GM23248 (cell line): ENCODE measurements at regions not wholly inside any gene's neighbourhood (a gene's known extent, or its start where the extent isn't known, plus 50 kb on each side); places are given as distances from the start of the nearest gene placed in this dataset.

Experiments
- DNase-seq: peaks from one replicate; pipeline ENCODE4 v3.0.0-alpha.2; 2015
- H2AFZ ChIP-seq: fragments of 200-600 bp; sonication (generic); 2 replicates; pipeline ENCODE4 v1.6.1; 2016; ENCODE audit warnings: antibody characterized with exemption
- H3F3A ChIP-seq: fragments of 200-600 bp; sonication (generic); 2 replicates; pipeline ENCODE4 v1.6.1; 2016; ENCODE audit warnings: mild to moderate bottlenecking, antibody characterized with exemption, mixed run types; ENCODE audit not compliant: insufficient read depth
- H3K27ac ChIP-seq: fragments of 200-600 bp; sonication (generic); 2 replicates; pipeline ENCODE4 v1.5.1; 2016; ENCODE audit warnings: mild to moderate bottlenecking
- H3K27me3 ChIP-seq: fragments of 200-600 bp; sonication (generic); replicated peaks from 2 replicates; pipeline ENCODE4 v1.6.1; 2016; ENCODE audit warnings: mild to moderate bottlenecking; ENCODE audit not compliant: insufficient read depth
- H3K36me3 ChIP-seq: fragments of 200-600 bp; sonication (generic); 2 replicates; pipeline ENCODE4 v1.6.1; 2016; ENCODE audit warnings: low read depth, mild to moderate bottlenecking
- H3K4me1 ChIP-seq: fragments of 200-600 bp; sonication (generic); 2 replicates; pipeline ENCODE4 v1.6.1; 2016; ENCODE audit warnings: mild to moderate bottlenecking; ENCODE audit not compliant: insufficient read depth
- H3K4me2 ChIP-seq: fragments of 200-600 bp; sonication (generic); one replicate; pipeline ENCODE4 v1.6.1; 2016; ENCODE audit warnings: mild to moderate bottlenecking; ENCODE audit not compliant: unreplicated experiment
- H3K4me3 ChIP-seq: fragments of 200-600 bp; sonication (generic); 2 replicates; pipeline ENCODE4 v1.5.1; 2016; ENCODE audit warnings: mild to moderate bottlenecking
- H3K79me2 ChIP-seq: fragments of 200-600 bp; sonication (generic); 2 replicates; pipeline ENCODE4 v1.6.1; 2016; ENCODE audit warnings: mild to moderate bottlenecking; ENCODE audit not compliant: insufficient read depth
- H3K9ac ChIP-seq: fragments of 200-600 bp; sonication (generic); 2 replicates; pipeline ENCODE4 v1.6.1; 2016; ENCODE audit warnings: mild to moderate bottlenecking
- H3K9me2 ChIP-seq: fragments of 200-600 bp; sonication (generic); 2 replicates; pipeline ENCODE4 v1.6.1; 2016; ENCODE audit warnings: mixed run types, mild to moderate bottlenecking, moderate library complexity; ENCODE audit not compliant: insufficient read depth
- H3K9me3 ChIP-seq: fragments of 200-600 bp; sonication (generic); one replicate; pipeline ENCODE4 v1.6.1; 2017; ENCODE audit warnings: low read depth
- H4K20me1 ChIP-seq: fragments of 200-600 bp; sonication (generic); 2 replicates; pipeline ENCODE4 v1.6.0; 2016; ENCODE audit not compliant: insufficient read depth
- EZH2 ChIP-seq: fragments of 200-600 bp; sonication (generic); IDR thresholded peaks from 2 replicates; pipeline ENCODE4 v1.6.1; 2018; ENCODE audit warnings: antibody characterized with exemption, mild to moderate bottlenecking; ENCODE audit not compliant: insufficient read depth, poor library complexity, severe bottlenecking
- EZH2phosphoT487 ChIP-seq: fragments of 200-600 bp; sonication (generic); IDR thresholded peaks from 2 replicates; pipeline ENCODE4 v1.6.1; 2018; ENCODE audit warnings: antibody characterized with exemption, moderate library complexity, mild to moderate bottlenecking, low read depth; ENCODE audit not compliant: insufficient read depth
- WGBS, 2 experiments: methylation state at CpG; one replicate each; pipeline ENCODE4 v1.1.6; 2015 to 2017; ENCODE audit warnings: low lambda C conversion rate in 2 of 2, low coverage in 1 of 2; ENCODE audit errors: missing lambda C conversion rate in 2 of 2; 5-methylcytosine and 5-hydroxymethylcytosine counted together
- in situ Hi-C: fragments of 300-500 bp; cut with MboI; formaldehyde crosslinking; loops from 2 replicates; pipeline ENCODE4 v1.15.0; 2020

DNA sequence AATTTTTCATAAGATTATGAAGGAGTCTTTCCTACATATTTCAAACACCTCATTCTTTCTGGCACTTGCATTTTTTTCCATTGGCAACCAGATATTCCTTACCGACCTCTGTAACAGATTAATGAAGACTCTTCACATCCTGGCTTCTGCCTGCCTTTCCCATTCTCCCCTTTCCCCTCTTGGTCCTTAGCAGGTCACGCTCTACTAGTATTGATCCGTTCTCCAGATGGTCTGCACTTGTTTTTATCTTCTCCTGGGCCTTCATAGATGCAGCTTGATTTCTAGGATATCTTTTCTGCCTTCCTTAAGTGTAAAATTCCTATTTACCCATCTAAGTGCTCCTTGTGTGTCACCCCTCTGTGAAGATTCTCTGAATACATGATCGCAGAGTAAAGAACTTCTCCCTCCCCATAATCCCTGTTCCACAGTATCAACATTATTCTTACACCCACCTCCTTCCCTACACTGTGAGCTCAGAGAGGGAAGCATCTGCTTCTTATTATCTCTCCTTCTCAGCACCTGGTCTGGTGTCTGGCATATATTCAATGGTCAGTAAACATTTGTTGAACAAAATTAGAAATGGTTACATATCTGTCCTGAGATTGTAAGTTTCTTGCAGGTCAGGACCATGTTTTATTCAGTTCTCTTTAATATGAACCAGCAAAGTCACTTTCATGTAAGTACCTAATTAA, 654.2 kb downstream of the REEP3 start:
- no peaks in the 10 kb centered on the region for H3F3A ChIP-seq
- H3K9me3 ChIP-seq, result no peaks in the 10 kb centered on the region
- no peak overlapping the region for H3K4me2 ChIP-seq
- H3K36me3 ChIP-seq, result no peaks in the 10 kb centered on the region
- no peaks in the 10 kb centered on the region for H3K79me2 ChIP-seq
- no peak overlapping the region for H3K27ac ChIP-seq
- no peaks in the 10 kb centered on the region for H4K20me1 ChIP-seq
- 1 to 7% methylated on average over 4 of the region's 4 CpGs for WGBS, 2 experiments
- no peaks in the 10 kb centered on the region for H3K9me2 ChIP-seq
- in situ Hi-C loops, result no loop called here
- H3K27me3 ChIP-seq, result no peaks in the 10 kb centered on the region
- H3K4me3 ChIP-seq, result no peak overlapping the region
- no peak for TF ChIP-seq EZH2
- no peak for TF ChIP-seq EZH2phosphoT487
- no peak overlapping the region for H3K9ac ChIP-seq
- no peak overlapping the region for H2AFZ ChIP-seq
- DNase-seq, result no peak
- H3K4me1 ChIP-seq, result no peaks in the 10 kb centered on the region

DNA sequence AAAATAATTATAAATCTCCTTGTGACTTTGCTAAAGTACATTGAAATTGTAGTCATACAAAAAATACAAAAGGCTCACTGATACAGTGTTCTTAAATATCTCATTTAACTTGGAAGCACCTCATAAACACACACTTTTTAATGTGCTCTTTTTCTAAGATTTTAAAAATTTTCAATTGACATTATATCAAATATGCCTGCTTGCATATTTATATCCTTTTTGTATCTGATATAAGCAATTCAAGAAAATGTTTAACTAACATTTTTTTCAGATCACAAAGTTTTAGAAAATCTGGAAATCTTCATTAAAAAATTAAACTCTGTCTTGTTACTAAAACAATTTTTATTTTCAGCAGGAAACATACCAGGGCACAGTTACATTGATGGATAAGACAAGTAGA, 661.5 kb downstream of the REEP3 start:
- Histone ChIP-seq H3K9me3 (no peaks in the 10 kb centered on the region), H3K4me3 (no peak overlapping the region), H3K4me2 (no peak overlapping the region), H3K79me2 (no peaks in the 10 kb centered on the region), H3K27me3 (no peaks in the 10 kb centered on the region), H4K20me1 (no peaks in the 10 kb centered on the region), H3K4me1 (no peaks in the 10 kb centered on the region), H3K9ac (no peak overlapping the region), H3K36me3 (no peaks in the 10 kb centered on the region), H3F3A (no peaks in the 10 kb centered on the region), H3K9me2 (no peaks in the 10 kb centered on the region), H3K27ac (no peak overlapping the region), H2AFZ (no peak overlapping the region)
- no peak for DNase-seq
- TF ChIP-seq EZH2phosphoT487, result no peak
- TF ChIP-seq EZH2, result no peak
- in situ Hi-C loops, result no loop called here

DNA sequence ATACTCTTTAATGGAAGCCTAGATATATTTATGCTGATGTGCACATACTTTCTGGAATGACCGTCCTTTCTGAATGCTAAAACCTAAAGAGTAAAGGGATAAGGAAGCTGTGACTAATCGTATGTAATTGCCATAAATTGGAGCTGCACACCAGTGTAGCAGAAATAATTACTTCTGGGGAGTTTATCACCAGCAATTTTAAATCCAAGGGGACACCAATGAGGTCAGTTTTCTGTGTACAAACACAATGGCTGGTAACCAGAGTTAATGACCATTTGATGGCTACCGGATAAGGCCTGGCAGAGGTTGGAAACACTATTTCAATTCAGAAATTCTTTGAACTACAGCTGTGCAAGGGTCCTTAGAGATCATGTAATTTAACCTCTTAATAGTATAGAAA, 670.1 kb downstream of the REEP3 start:
- TF ChIP-seq EZH2, result no peak
- no peak for TF ChIP-seq EZH2phosphoT487
- WGBS, 2 experiments, result 17 to 19% methylated on average over 3 of the region's 3 CpGs
- no peaks in the 10 kb centered on the region for H3F3A ChIP-seq

DNA sequence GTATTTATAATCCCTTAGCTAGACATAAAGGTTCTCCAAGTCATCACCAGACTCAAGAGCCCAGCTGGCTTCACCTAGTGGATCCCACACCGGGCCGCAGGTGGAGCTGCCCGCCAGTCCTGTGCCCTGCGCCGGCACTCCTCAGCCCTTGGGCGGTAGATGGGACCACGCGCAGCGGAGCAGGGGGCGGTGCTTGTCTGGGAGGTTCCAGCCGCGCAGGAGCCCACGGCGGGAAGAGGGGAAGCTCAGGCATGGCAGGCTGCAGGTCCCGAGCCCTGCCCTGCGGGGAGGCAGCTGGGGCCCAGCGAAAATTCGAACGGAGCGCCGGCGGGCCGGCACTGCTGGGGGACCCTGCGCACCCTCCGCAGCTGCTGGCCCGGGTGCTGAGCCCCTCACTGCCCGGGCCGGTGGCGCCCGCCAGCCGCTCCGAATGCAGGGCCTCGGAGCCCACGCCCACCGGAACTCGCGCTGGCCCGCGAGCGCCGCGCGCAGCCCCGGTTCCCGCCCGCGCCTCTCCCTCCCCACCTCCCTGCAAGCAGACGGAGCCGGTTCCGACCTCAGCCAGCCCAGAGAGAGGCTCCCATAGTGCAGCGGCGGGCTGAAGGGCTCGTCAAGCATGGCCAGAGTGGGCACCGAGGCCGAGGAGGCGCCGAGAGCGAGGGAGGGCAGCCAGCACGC, 675.6 kb downstream of the REEP3 start:
- Histone ChIP-seq H3K4me1 (no peaks in the 10 kb centered on the region), H3K4me3 (no peak overlapping the region), H3F3A (no peaks in the 10 kb centered on the region), H2AFZ (no peak overlapping the region), H3K27me3 (no peaks in the 10 kb centered on the region), H3K4me2 (no peak overlapping the region), H3K27ac (no peak overlapping the region), H3K79me2 (no peaks in the 10 kb centered on the region), H3K36me3 (no peaks in the 10 kb centered on the region), H3K9me3 (no peaks in the 10 kb centered on the region), H3K9ac (no peak overlapping the region), H4K20me1 (no peaks in the 10 kb centered on the region), H3K9me2 (no peaks in the 10 kb centered on the region)
- 61 to 74% methylated on average over 24 to 59 of the region's 59 CpGs for WGBS, 2 experiments
- in situ Hi-C loops, result no loop called here
- no peak for DNase-seq
- TF ChIP-seq EZH2 (no peak), EZH2phosphoT487 (no peak)

More for the DNA sequence above, 670.1 kb downstream of the REEP3 start:
- Histone ChIP-seq H3K79me2 (no peaks in the 10 kb centered on the region), H2AFZ (no peak overlapping the region), H3K4me2 (no peak overlapping the region), H3K4me3 (no peak overlapping the region), H3K36me3 (no peaks in the 10 kb centered on the region), H3K4me1 (no peaks in the 10 kb centered on the region), H4K20me1 (no peaks in the 10 kb centered on the region), H3K27me3 (no peaks in the 10 kb centered on the region), H3K9ac (no peak overlapping the region), H3K27ac (no peak overlapping the region), H3K9me3 (no peaks in the 10 kb centered on the region), H3K9me2 (no peaks in the 10 kb centered on the region)
- DNase-seq, result no peak
- in situ Hi-C loops, result no loop called here
